HEK293 (cell line): ENCODE measurements at regions not wholly inside any gene's neighbourhood (a gene's known extent, or its start where the extent isn't known, plus 50 kb on each side); places are given as distances from the start of the nearest gene placed in this dataset.

Experiments
- CTCF ChIA-PET: fragments of 350-600 bp; formaldehyde crosslinking; extraction: SDS; loops from one replicate; lab custom pipeline; 2021; ENCODE audit warnings: antibody characterized with exemption; lab: Yijun Ruan, JAX
- POLR2A ChIA-PET: fragments of 300-600 bp; formaldehyde crosslinking; extraction: SDS; loops from one replicate; lab custom pipeline; 2020; ENCODE audit warnings: antibody characterized with exemption, inconsistent platforms; lab: Yijun Ruan, JAX
- H3K27ac ChIP-seq: fragments of 200-500 bp; sonication (Bioruptor generic); 2 replicates; pipeline ENCODE4 v1.5.1; 2014; ENCODE audit warnings: low read depth, low read length, control low read depth, inconsistent platforms; ENCODE audit errors: extremely low read depth
- H3K36me3 ChIP-seq, 2 experiments: fragments of 200-500 bp in 1 of 2; sonication (Bioruptor generic) in 1 of 2; 1 replicate in 1 of 2; 2 replicates in 1 of 2; pipeline ENCODE4 v1.5.1; 2014 to 2017; ENCODE audit warnings: inconsistent platforms in 2 of 2, low read length in 2 of 2; ENCODE audit not compliant: control insufficient read depth in 2 of 2, insufficient read depth in 1 of 2
- H3K4me1 ChIP-seq: fragments of 200-500 bp; sonication (Bioruptor generic); 2 replicates; pipeline ENCODE4 v1.5.1; 2014; ENCODE audit warnings: mild to moderate bottlenecking, low read length, inconsistent platforms; ENCODE audit not compliant: control insufficient read depth, insufficient read depth
- H3K4me3 ChIP-seq: 2 replicates; pipeline ENCODE4 v1.5.1; 2011; ENCODE audit warnings: low read depth, mild to moderate bottlenecking, control low read depth, low read length, moderate library complexity
- H3K9me3 ChIP-seq: fragments of 200-500 bp; sonication (Bioruptor generic); 2 replicates; pipeline ENCODE4 v1.5.1; 2014; ENCODE audit warnings: low read depth, low read length, inconsistent platforms; ENCODE audit not compliant: control insufficient read depth, insufficient read depth
- AEBP2 ChIP-seq: fragments of 450-650 bp; formaldehyde crosslinking; IDR thresholded peaks from 2 replicates; pipeline ENCODE4 v1.5.1; 2016; ENCODE audit warnings: missing biosample characterization, missing genetic modification characterization, borderline replicate concordance
- FEZF1 ChIP-seq: fragments of 450-650 bp; formaldehyde crosslinking; IDR thresholded peaks from 2 replicates; pipeline ENCODE4 v1.5.1; 2016; ENCODE audit warnings: missing biosample characterization, missing genetic modification characterization
- MYNN ChIP-seq: fragments of 450-650 bp; formaldehyde crosslinking; IDR thresholded peaks from 2 replicates; pipeline ENCODE4 v1.5.1; 2016; ENCODE audit warnings: missing biosample characterization, missing genetic modification characterization, borderline replicate concordance
- REST ChIP-seq: fragments of 450-650 bp; formaldehyde crosslinking; IDR thresholded peaks from 2 replicates; pipeline ENCODE4 v1.5.1; 2016; ENCODE audit warnings: missing biosample characterization, missing genetic modification characterization
- ZBTB1 ChIP-seq: fragments of 450-650 bp; formaldehyde crosslinking; IDR thresholded peaks from 2 replicates; pipeline ENCODE4 v1.5.1; 2016; ENCODE audit warnings: missing biosample characterization, missing genetic modification characterization
- ZBTB20 ChIP-seq: fragments of 450-650 bp; formaldehyde crosslinking; IDR thresholded peaks from 2 replicates; pipeline ENCODE4 v1.5.1; 2016; ENCODE audit warnings: missing biosample characterization, missing genetic modification characterization
- ZNF146 ChIP-seq: fragments of 450-650 bp; formaldehyde crosslinking; IDR thresholded peaks from 2 replicates; pipeline ENCODE4 v1.5.1; 2016; ENCODE audit warnings: missing biosample characterization, missing genetic modification characterization
- ZNF155 ChIP-seq: fragments of 450-650 bp; formaldehyde crosslinking; IDR thresholded peaks from 2 replicates; pipeline ENCODE4 v1.5.1; 2016; ENCODE audit warnings: missing biosample characterization, missing genetic modification characterization
- ZNF174 ChIP-seq: fragments of 450-650 bp; formaldehyde crosslinking; IDR thresholded peaks from 2 replicates; pipeline ENCODE4 v1.5.0; 2017; ENCODE audit warnings: missing biosample characterization, mild to moderate bottlenecking, missing genetic modification characterization
- ZNF266 ChIP-seq: fragments of 450-650 bp; formaldehyde crosslinking; IDR thresholded peaks from 2 replicates; pipeline ENCODE4 v1.5.1; 2016; ENCODE audit warnings: missing biosample characterization, missing genetic modification characterization, low read depth
- ZNF280C ChIP-seq: fragments of 450-650 bp; formaldehyde crosslinking; IDR thresholded peaks from 2 replicates; pipeline ENCODE4 v1.5.1; 2016; ENCODE audit warnings: missing biosample characterization, missing genetic modification characterization
- ZNF501 ChIP-seq: fragments of 450-650 bp; formaldehyde crosslinking; IDR thresholded peaks from 2 replicates; pipeline ENCODE4 v1.5.1; 2016; ENCODE audit warnings: missing biosample characterization, missing genetic modification characterization
- ZNF623 ChIP-seq: fragments of 450-650 bp; formaldehyde crosslinking; IDR thresholded peaks from 2 replicates; pipeline ENCODE4 v1.5.1; 2016; ENCODE audit warnings: missing biosample characterization, missing genetic modification characterization
- ZNF629 ChIP-seq: fragments of 450-650 bp; formaldehyde crosslinking; IDR thresholded peaks from 2 replicates; pipeline ENCODE4 v1.5.1; 2017; ENCODE audit warnings: missing biosample characterization, missing genetic modification characterization
- ZNF701 ChIP-seq: fragments of 450-650 bp; formaldehyde crosslinking; IDR thresholded peaks from 2 replicates; pipeline ENCODE4 v1.5.1; 2016; ENCODE audit warnings: missing biosample characterization, missing genetic modification characterization
- ZNF704 ChIP-seq: fragments of 450-650 bp; formaldehyde crosslinking; IDR thresholded peaks from 2 replicates; pipeline ENCODE4 v1.5.1; 2016; ENCODE audit warnings: missing biosample characterization, missing genetic modification characterization
- ZNF747 ChIP-seq: fragments of 450-650 bp; formaldehyde crosslinking; IDR thresholded peaks from 2 replicates; pipeline ENCODE4 v1.5.1; 2016; ENCODE audit warnings: missing biosample characterization, missing genetic modification characterization

- TF ChIP-seq ZNF266 (tag by site-specific recombination) (no peak), ZNF155 (tag by site-specific recombination) (no peak), ZNF623 (tag by site-specific recombination) (no peak), ZNF174 (tag by site-specific recombination) (no peak)
Observed at GRCh38 chr18:32595832-32596231, 125.2 kb upstream of the GAREM1 start (continued).

- Histone ChIP-seq H3K36me3 (no peaks in the 10 kb centered on the region), H3K4me3 (no peak overlapping the region), H3K27ac (no peak overlapping the region), H3K4me1 (no peaks in the 10 kb centered on the region), H3K9me3 (no peaks in the 10 kb centered on the region)
- CTCF ChIA-PET = interaction anchor here (0.5 to 0.8 kb wide), 2 partner anchors 36 to 876 kb away, joined by 3 read pairs; no protein-coding TSS in a partner anchor
- POLR2A ChIA-PET = interaction anchor here (0.7 kb wide), 1 partner anchor 42 kb away, joined by 3 read pairs; no protein-coding TSS in a partner anchor
- TF ChIP-seq ZBTB20 (tag by site-specific recombination) (no peak), MYNN (no peak), ZNF146 (tag by site-specific recombination) (no peak), AEBP2 (tag by site-specific recombination) (no peak), FEZF1 (no peak), ZNF629 (tag by site-specific recombination) (no peak), ZNF623 (tag by site-specific recombination) (no peak), ZNF747 (tag by site-specific recombination) (no peak), ZNF280C (tag by site-specific recombination) (no peak), ZNF701 (no peak), ZBTB1 (tag by site-specific recombination) (no peak), ZNF704 (tag by site-specific recombination) (no peak), REST (tag by site-specific recombination) (no peak), ZNF501 (no peak)
Observed at GRCh38 chr18:32588191-32588590, 117.5 kb upstream of the GAREM1 start.
